Activated CD8-positive, alpha-beta T cell treated with anti-CD3 and anti-CD28 coated beads for 36 hours (primary cell): ENCODE measurements at regions not wholly inside any gene's neighbourhood (a gene's known extent, or its start where the extent isn't known, plus 50 kb on each side); places are given as distances from the start of the nearest gene placed in this dataset.

ENCODE experiments used
- ATAC-seq: fragments of 200-7000 bp; cut with Tn5 transposase; one replicate; pipeline ENCODE4 v1.10.0; 2021; ENCODE audit warnings: mild to moderate bottlenecking, moderate library complexity
- CTCF ChIA-PET: fragments of 350-600 bp; sonication (Branson Sonifier 250); formaldehyde crosslinking; loops from one replicate; lab custom pipeline; 2021; ENCODE audit warnings: antibody characterized with exemption; lab: Charles Lee
- POLR2A ChIA-PET: fragments of 350-600 bp; sonication (Branson Sonifier 250); formaldehyde crosslinking; loops from one replicate; lab custom pipeline; 2021; ENCODE audit warnings: antibody characterized with exemption; lab: Charles Lee
- DNase-seq: peaks from one replicate; pipeline ENCODE4 v3.0.0-alpha.2; 2020
- H3K27ac Mint-ChIP-seq: one replicate; pipeline ENCODE4 v1.8.0; 2021; ENCODE audit warnings: mild to moderate bottlenecking, mixed read lengths
- H3K27me3 Mint-ChIP-seq: one replicate; pipeline ENCODE4 v1.8.0; 2021; ENCODE audit warnings: mixed read lengths
- H3K36me3 Mint-ChIP-seq: one replicate; pipeline ENCODE4 v1.8.0; 2021; ENCODE audit warnings: low read depth, mixed read lengths
- H3K4me1 Mint-ChIP-seq: one replicate; pipeline ENCODE4 v1.8.0; 2021; ENCODE audit warnings: low read depth, mixed read lengths
- H3K4me3 Mint-ChIP-seq: one replicate; pipeline ENCODE4 v1.8.0; 2021; ENCODE audit warnings: mild to moderate bottlenecking, moderate library complexity, mixed read lengths
- H3K9me3 Mint-ChIP-seq: one replicate; pipeline ENCODE4 v1.8.0; 2021; ENCODE audit warnings: mixed read lengths
- intact Hi-C: fragments of 100-400 bp; cut with micrococcal nuclease; formaldehyde crosslinking; loops from one replicate; pipeline ENCODE4 v1.10.0; 2022
- TF ChIP-seq, protein P1 (sequence below): fragments of 200-600 bp; IDR thresholded peaks from one replicate; pipeline ENCODE4 v1.8.0; 2022; ENCODE audit warnings: antibody characterized with exemption, mild to moderate bottlenecking

DNA sequence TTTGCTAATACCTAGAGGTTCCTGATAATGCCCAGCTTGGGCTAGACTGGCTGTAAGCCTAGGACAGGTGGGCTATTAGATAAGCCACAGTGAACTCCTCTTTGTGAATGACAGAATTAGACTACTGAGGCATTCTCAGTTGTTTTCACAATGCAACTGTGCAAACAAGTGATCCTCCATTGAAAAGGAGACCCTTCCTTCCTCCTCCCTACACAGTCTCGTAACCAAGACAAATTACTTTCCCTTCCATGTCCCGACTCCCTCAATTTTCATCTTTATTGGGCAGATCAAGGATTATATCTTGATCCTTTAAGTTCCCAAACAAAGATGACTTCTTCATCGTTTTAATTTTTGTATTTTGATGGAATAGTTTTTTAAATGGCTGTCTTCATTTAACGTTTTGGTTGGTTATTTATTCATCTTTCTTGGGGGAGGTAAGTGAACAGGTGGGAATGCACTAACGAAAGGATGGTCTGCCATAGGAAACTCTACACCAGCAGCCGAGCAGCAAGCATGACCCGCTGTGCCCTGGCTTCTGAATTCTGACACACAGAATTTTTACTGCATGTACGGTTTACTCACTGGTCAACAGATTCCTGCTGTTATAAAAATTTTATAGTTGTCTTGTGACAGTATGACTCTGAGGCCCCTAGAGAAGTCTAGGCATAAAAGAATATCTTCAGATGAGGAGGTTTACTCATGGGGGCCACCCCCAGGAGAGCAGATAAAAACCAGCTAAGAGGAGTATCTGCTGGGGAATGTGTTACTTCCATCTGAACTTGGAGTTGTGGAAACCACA lies 137.5 kb upstream of the TUT7 start:
- ATAC-seq (no peak), DNase-seq (no peak)
- Mint-ChIP-seq H3K36me3 (no peaks in the 10 kb centered on the region), H3K4me1 (no peaks in the 10 kb centered on the region), H3K4me3 (no peak overlapping the region), H3K27ac (no peak overlapping the region), H3K9me3 (no peaks in the 10 kb centered on the region), H3K27me3 (no peaks in the 10 kb centered on the region)
- ChIA-PET POLR2A (no interaction called here), CTCF (no interaction called here)
- TF ChIP-seq, protein P1, sequence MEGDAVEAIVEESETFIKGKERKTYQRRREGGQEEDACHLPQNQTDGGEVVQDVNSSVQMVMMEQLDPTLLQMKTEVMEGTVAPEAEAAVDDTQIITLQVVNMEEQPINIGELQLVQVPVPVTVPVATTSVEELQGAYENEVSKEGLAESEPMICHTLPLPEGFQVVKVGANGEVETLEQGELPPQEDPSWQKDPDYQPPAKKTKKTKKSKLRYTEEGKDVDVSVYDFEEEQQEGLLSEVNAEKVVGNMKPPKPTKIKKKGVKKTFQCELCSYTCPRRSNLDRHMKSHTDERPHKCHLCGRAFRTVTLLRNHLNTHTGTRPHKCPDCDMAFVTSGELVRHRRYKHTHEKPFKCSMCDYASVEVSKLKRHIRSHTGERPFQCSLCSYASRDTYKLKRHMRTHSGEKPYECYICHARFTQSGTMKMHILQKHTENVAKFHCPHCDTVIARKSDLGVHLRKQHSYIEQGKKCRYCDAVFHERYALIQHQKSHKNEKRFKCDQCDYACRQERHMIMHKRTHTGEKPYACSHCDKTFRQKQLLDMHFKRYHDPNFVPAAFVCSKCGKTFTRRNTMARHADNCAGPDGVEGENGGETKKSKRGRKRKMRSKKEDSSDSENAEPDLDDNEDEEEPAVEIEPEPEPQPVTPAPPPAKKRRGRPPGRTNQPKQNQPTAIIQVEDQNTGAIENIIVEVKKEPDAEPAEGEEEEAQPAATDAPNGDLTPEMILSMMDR = no peak
- intact Hi-C loops = no loop called here

DNA sequence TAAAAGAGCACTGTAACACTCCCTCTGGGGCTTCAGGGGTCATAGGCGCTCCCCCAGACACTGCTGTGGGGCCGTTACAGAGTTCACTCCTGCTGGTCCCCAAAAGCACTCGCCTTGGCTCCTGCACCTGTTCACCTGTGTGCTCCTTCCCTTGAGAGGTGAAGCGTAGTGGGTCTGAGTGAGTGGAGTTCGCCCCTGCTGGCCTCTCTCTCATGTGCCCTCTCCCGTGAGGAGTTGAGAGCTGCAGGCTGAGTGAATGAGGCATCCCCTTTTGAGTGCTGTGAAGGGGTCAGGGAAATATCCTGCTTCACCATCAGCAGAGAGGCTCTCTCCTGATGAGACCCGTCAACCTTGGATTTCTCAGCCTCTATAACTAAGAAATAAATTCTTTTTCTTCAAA lies 134.6 kb upstream of the TUT7 start:
- CTCF ChIA-PET = interaction anchor here (3.8 kb wide), 1 partner anchor 836 kb away, joined by 19 read pairs; no protein-coding TSS in a partner anchor

DNA sequence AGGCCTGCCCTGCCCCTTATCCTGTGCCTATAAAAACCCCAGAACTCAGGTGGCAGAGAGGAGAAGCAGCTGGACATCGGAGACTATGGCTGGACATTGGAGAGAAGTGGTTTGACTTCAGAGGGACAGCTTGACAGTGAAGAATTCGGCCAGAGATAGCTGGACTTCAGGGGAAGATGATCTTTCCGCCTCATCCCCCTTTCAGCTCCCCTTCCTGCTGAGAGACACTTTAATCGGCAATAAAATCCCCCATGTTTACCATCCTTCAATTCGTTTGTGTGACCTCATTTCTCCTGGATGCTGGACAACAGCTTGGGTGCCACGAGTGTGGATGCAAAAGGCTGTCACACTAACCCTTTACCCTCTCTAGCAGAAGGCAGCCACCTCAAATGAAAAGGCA lies 134.1 kb upstream of the TUT7 start:
- H3K27ac Mint-ChIP-seq = no peak overlapping the region
- intact Hi-C loops = no loop called here
- ATAC-seq = no peak
- no peak for DNase-seq
- ChIA-PET CTCF (interaction anchor here (0.7 to 3.8 kb wide), 2 partner anchors 17 to 837 kb away, joined by 3 to 19 read pairs; no protein-coding TSS in a partner anchor), POLR2A (no interaction called here)
- TF ChIP-seq, protein P1 = no peak
- H3K4me1 Mint-ChIP-seq = peaks cover 7% of the 10 kb centered on the region
- H3K9me3 Mint-ChIP-seq = no peaks in the 10 kb centered on the region
- H3K4me3 Mint-ChIP-seq = no peak overlapping the region
- H3K36me3 Mint-ChIP-seq = no peaks in the 10 kb centered on the region
- no peaks in the 10 kb centered on the region for H3K27me3 Mint-ChIP-seq

More for the DNA sequence above, 134.6 kb upstream of the TUT7 start:
- TF ChIP-seq, protein P1 = no peak
- ATAC-seq (no peak), DNase-seq (no peak)
- Mint-ChIP-seq H3K4me1 (peaks cover 7% of the 10 kb centered on the region), H3K9me3 (no peaks in the 10 kb centered on the region), H3K27ac (no peak overlapping the region), H3K4me3 (no peak overlapping the region), H3K36me3 (no peaks in the 10 kb centered on the region), H3K27me3 (no peaks in the 10 kb centered on the region)
- intact Hi-C loops = no loop called here
- POLR2A ChIA-PET = no interaction called here

DNA sequence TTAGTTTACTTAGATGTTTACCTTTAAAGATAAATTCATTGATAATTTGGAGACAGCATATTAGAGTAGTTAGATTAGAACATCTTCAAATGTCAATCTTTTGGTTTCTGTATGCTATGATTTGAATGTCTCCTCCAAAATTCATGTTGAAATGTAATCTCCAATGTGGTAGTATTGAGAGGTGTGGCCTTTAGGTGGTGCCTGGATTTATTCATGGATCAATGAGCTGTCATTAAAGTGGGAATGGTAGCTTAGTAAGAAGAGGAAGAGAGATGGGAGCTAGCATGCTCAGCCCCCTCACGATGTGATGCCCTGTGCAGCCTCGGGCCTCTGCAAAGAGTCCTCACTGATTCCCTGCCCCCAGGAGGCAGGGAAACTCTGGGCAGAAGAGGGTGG lies 133.6 kb upstream of the TUT7 start:
- intact Hi-C loops = no loop called here
- CTCF ChIA-PET = interaction anchor here (0.7 to 3.8 kb wide), 4 partner anchors 8 to 837 kb away, joined by 3 to 19 read pairs (median 6); no protein-coding TSS in a partner anchor
- no peaks in the 10 kb centered on the region for H3K27me3 Mint-ChIP-seq
- no peaks in the 10 kb centered on the region for H3K36me3 Mint-ChIP-seq
- H3K4me1 Mint-ChIP-seq = peaks cover 7% of the 10 kb centered on the region
- ATAC-seq = no peak
- no peak overlapping the region for H3K27ac Mint-ChIP-seq
- TF ChIP-seq, protein P1 = no peak
- no peaks in the 10 kb centered on the region for H3K9me3 Mint-ChIP-seq
- DNase-seq = no peak
- H3K4me3 Mint-ChIP-seq = no peak overlapping the region
- POLR2A ChIA-PET = no interaction called here
